KOPT-K1 (cell line): ENCODE measurements at regions not wholly inside any gene's neighbourhood (a gene's known extent, or its start where the extent isn't known, plus 50 kb on each side); places are given as distances from the start of the nearest gene placed in this dataset.

Source experiments
- H3K27ac ChIP-seq: fragments of 200-600 bp; sonication (generic); 2 replicates; pipeline ENCODE4 v1.5.1; 2016; ENCODE audit warnings: antibody characterized with exemption, mild to moderate bottlenecking, low read depth, low read length; ENCODE audit not compliant: poor library complexity, severe bottlenecking
- H3K36me3 ChIP-seq: fragments of 200-600 bp; sonication (generic); 2 replicates; pipeline ENCODE4 v1.5.1; 2017; ENCODE audit warnings: antibody characterized with exemption, mild to moderate bottlenecking, low read length, moderate library complexity; ENCODE audit not compliant: insufficient read depth
- H3K9me3 ChIP-seq: fragments of 200-600 bp; sonication (generic); 2 replicates; pipeline ENCODE4 v1.5.1; 2017; ENCODE audit warnings: antibody characterized with exemption, low read length, mild to moderate bottlenecking; ENCODE audit not compliant: insufficient read depth, poor library complexity, severe bottlenecking

DNA sequence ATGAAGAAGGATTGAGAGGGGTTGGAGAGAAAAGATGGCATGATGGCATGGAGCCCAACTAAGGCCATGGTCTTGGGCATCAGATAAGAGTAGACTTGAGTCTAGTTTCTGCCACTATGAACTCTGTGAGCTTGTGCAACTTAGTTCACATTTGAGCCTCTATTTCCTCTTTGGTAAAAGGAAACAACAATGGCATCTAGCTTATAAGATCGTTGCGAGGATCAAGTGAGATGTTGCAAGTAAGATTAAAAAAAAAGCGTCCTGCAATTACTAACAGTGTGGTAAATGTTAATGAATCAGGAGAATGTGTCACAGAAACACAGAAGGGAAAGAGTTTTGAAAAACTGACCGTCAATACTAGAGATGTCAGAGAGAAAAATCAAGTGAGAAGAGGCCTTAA, 202.9 kb upstream of the FGGY start:
- Histone ChIP-seq H3K36me3 (no peaks in the 10 kb centered on the region), H3K9me3 (peaks cover 7% of the 10 kb centered on the region), H3K27ac (no peak overlapping the region)

GRCh38 chr1:59096501-59096900, 200.4 kb upstream of the FGGY start:
- Histone ChIP-seq H3K36me3 (no peaks in the 10 kb centered on the region), H3K9me3 (no peaks in the 10 kb centered on the region), H3K27ac (no peak overlapping the region)

DNA sequence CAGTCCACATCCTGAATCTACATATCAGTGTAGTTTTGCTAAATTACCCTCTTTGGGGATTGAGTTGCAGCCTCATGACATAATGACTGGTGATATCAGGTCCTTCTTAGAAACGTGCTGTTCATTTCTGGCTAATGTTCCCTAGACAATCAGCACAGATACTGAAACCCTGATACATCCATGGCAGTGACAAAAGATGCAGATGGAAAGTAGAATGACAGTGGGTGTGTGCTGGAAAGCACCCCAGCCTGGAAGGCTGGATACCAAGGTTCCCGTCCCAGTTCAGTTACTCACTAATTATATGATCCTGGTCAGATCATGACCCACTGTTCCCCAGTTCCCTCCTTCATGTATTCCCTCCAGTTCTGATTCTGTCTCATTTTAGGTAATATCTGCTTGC, 198.2 kb upstream of the FGGY start:
- Histone ChIP-seq H3K36me3 (no peaks in the 10 kb centered on the region), H3K9me3 (no peaks in the 10 kb centered on the region), H3K27ac (no peak overlapping the region)

GRCh38 chr1:59100708-59101374, 196.1 kb upstream of the FGGY start:
- H3K9me3 ChIP-seq, result no peaks in the 10 kb centered on the region
- no peak overlapping the region for H3K27ac ChIP-seq
- no peaks in the 10 kb centered on the region for H3K36me3 ChIP-seq

DNA sequence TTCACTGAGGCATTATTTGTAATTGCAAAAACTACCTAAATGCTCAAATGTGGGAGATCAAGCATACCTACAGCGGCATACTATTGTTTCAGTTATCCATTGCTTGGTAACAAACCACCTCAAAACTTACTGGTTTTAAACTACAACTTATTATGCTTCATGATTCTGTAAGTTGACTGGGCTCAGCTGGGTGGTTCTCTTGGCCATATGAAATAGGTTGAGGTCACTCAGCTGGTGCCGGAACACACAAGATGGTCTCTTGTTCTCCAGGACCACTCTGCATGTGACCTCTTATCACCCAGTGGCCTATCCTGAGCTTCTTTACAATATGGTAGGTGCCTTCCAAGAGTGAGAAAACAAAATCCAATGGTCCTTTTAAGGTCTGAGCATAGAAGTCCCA, 195.4 kb upstream of the FGGY start:
- Histone ChIP-seq H3K36me3 (no peaks in the 10 kb centered on the region), H3K27ac (no peak overlapping the region), H3K9me3 (no peaks in the 10 kb centered on the region)

- no peaks in the 10 kb centered on the region for H3K9me3 ChIP-seq
Observed at GRCh38 chr1:59103457-59103856, 193.4 kb upstream of the FGGY start.

DNA sequence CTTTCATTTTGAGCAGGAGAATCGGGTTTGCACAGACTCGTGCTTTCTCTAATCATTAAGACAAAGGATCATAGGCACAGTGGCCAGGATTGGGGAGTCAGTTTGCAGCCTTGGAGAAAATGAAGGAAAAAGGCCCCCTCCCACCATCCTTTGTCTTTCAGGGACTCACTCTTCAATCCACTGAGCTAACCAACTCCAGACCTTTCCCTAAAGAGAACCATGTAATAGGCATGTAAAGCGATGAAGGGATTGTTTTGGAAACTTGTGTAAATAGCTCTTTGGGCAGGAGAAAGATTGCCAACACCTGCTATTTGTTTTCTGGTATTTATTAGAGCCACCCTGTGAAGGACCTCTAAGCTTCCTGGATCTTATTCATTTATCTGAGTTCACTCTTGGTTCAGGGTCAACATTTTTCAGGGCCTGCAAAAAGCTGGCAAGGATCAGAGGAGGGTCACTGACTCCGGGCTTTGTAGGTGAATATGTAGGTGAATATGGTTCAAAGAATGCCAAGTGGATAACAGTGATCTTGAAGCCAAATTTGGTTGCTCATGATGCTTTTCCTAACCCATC, 192.6 kb upstream of the FGGY start:
- Histone ChIP-seq H3K36me3 (no peaks in the 10 kb centered on the region), H3K9me3 (no peaks in the 10 kb centered on the region), H3K27ac (no peak overlapping the region)

More at GRCh38 chr1:59103457-59103856, 193.4 kb upstream of the FGGY start:
- no peak overlapping the region for H3K27ac ChIP-seq
- no peaks in the 10 kb centered on the region for H3K36me3 ChIP-seq

- no peak overlapping the region for H3K27ac ChIP-seq
- no peaks in the 10 kb centered on the region for H3K36me3 ChIP-seq
- no peaks in the 10 kb centered on the region for H3K9me3 ChIP-seq
Observed at GRCh38 chr1:59105548-59106507, 191.1 kb upstream of the FGGY start.

DNA sequence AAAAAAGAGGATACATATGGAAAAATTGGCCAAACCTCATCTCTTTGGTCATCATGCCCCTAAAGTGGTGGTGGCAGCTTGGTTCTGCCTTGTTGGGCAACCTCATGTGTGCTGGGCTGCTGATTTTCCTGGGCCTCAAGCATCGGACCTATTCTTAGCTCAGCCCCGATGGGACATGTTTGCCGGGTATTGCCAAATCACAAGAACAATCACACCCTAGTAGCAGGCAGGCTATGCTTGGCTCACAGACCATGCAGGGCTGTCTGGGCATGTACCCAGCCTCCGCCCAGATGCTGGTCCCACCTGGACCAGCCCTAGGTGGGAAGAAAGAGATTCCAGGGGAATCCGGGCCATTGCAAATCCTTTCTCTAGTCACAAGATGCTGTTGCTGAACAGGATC, 189.4 kb upstream of the FGGY start:
- Histone ChIP-seq H3K27ac (no peak overlapping the region), H3K9me3 (no peaks in the 10 kb centered on the region), H3K36me3 (no peaks in the 10 kb centered on the region)

DNA sequence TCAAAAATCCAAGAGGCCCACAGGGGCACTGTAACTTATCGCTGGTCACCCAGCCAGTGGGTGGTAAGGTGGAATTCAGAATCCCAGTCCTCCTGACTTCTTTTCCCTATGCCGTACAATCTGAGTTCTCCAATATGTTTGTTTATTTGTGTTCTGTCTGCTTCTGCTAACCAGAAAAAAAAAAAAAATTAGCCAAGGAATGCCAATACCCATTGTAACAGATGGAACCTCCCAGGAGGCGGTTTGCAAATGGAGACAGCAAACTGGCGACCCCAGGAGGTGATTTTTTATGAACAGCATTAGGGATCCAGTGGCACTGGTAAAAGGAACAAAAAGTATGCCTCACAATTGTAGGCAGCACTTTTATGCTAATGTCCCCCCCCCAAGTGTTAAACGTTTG, 189.0 kb upstream of the FGGY start:
- Histone ChIP-seq H3K27ac (no peak overlapping the region), H3K9me3 (no peaks in the 10 kb centered on the region), H3K36me3 (no peaks in the 10 kb centered on the region)

DNA sequence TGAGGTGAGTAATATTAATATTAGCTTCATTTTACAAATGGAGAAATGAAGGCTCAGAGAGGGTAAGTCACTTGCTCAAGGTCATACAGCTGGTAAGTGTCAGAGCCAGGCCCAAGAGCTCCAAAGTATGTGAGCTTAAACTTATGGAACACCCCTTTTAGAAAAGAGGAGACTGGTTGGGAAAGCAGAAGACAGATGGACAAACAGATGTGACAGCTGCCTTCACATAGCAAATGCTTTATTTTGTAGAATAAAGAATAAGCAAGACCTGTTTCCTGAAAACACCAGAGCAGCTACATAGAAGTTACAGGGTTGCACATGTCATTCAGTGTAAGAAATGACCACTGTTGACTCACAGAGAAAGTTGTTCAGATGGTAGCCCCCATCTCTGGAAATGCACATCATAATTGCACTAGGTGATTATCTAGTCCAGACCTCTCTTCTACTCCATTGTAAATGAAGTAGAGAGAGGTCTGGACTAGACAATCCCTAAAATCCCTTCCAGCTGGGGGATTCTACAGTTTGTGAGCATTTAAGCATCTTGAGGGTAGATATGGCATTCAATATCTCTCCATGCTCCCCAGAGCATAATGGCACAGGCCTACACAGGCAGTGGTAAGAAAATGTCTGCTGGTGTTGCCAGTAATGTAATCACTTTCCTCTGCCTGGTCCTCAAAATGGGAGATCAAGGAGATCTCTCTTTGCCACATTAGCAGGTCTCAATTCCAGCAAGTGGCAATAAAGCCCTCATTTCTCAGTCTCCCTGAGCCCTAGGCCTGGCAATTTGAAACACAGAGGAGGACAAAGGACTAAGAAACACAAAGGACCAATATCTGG, 188.2 kb upstream of the FGGY start:
- no peaks in the 10 kb centered on the region for H3K9me3 ChIP-seq
- H3K27ac ChIP-seq, result no peak overlapping the region
- no peaks in the 10 kb centered on the region for H3K36me3 ChIP-seq

- no peak overlapping the region for H3K27ac ChIP-seq
- no peaks in the 10 kb centered on the region for H3K9me3 ChIP-seq
- no peaks in the 10 kb centered on the region for H3K36me3 ChIP-seq
Observed at GRCh38 chr1:59110271-59110670, 186.6 kb upstream of the FGGY start.

GRCh38 chr1:59113876-59114457, 182.9 kb upstream of the FGGY start:
- no peak overlapping the region for H3K27ac ChIP-seq
- no peaks in the 10 kb centered on the region for H3K36me3 ChIP-seq
- H3K9me3 ChIP-seq, result no peaks in the 10 kb centered on the region

- H3K27ac ChIP-seq, result no peak overlapping the region
- H3K9me3 ChIP-seq, result no peaks in the 10 kb centered on the region
Observed at GRCh38 chr1:59115865-59116264, 181.0 kb upstream of the FGGY start.

More at GRCh38 chr1:59115865-59116264, 181.0 kb upstream of the FGGY start:
- H3K36me3 ChIP-seq, result no peaks in the 10 kb centered on the region
